ENCODE measurements at regions not wholly inside any gene's neighbourhood (a gene's known extent, or its start where the extent isn't known, plus 50 kb on each side); places are given as distances from the start of the nearest gene placed in this dataset.

DNA sequence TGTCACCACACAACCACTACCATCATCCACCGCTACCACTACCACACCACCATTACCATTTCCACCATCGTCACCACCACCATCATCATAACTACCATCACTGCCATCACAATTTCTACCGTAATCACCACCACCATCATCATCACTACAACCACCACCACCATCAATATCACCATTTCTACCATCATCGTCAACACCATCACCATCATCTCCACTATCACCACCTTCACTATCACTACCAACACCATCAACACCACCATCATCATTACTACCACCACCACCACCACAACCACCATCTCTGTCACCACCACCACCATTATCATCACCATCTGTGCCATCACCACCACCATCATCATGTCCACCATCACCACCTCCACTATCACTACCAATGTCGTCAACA lies 524.5 kb upstream of the C16orf82 start:
- Histone ChIP-seq H3K27ac (ENCODE audit: low read depth, low read length) (no peak overlapping the region), H3K79me2 (ENCODE audit: insufficient read depth, low read length) (no peaks in the 10 kb centered on the region), H3K9me3 (ENCODE audit: control insufficient read depth in 1 of 2, insufficient read depth in 1 of 2, low read depth in 1 of 2, low read length in 2 of 2) (peaks cover 0 to 10% of the 10 kb centered on the region in 2 experiments; a peak in 2 of 4 replicates), H4K20me1 (ENCODE audit: insufficient read depth) (no peaks in the 10 kb centered on the region), H3K36me3 (ENCODE audit: control insufficient read depth in 1 of 2, insufficient read depth in 2 of 2, low read length in 2 of 2) (no peaks in the 10 kb centered on the region), H2AFZ (ENCODE audit: low read depth, low read length, poor library complexity, severe bottlenecking) (no peak overlapping the region), H3K4me2 (ENCODE audit: low read length) (no peak overlapping the region), H3K4me3 (replicated peaks in 1 of 2; ENCODE audit: low read depth in 1 of 2, low read length in 2 of 2) (no peak overlapping the region), H3K4me1 (ENCODE audit: control insufficient read depth in 1 of 2, insufficient read depth in 2 of 2, low read length in 2 of 2) (no peaks in the 10 kb centered on the region), H3K9me2 (ENCODE audit: insufficient read depth) (no peaks in the 10 kb centered on the region), H3K9ac (ENCODE audit: low read length) (no peak overlapping the region), H3K27me3 (ENCODE audit: insufficient read depth, low read length) (no peaks in the 10 kb centered on the region)
- no TSS peak for BruUV-seq (replicated peaks)
- RAD21 ChIA-PET (ENCODE audit: low non-redundant PET in 1 of 2, low total read pairs in 2 of 2, uncharacterized antibody in 2 of 2, unreplicated experiment in 2 of 2): no interaction called here
- no peak for DNase-seq (ENCODE audit: low read depth, low spot score)
- intact Hi-C loops (cut with micrococcal nuclease): no loop called here
- CTCF ChIA-PET: no interaction called here
- no peak for TF ChIP-seq SRF (IDR thresholded peaks at IDR 0.05; ENCODE audit: low read depth)
- TF ChIP-seq, protein P1, sequence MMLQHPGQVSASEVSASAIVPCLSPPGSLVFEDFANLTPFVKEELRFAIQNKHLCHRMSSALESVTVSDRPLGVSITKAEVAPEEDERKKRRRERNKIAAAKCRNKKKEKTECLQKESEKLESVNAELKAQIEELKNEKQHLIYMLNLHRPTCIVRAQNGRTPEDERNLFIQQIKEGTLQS (IDR thresholded peaks at IDR 0.05): no peak
- TF ChIP-seq, protein P2, sequence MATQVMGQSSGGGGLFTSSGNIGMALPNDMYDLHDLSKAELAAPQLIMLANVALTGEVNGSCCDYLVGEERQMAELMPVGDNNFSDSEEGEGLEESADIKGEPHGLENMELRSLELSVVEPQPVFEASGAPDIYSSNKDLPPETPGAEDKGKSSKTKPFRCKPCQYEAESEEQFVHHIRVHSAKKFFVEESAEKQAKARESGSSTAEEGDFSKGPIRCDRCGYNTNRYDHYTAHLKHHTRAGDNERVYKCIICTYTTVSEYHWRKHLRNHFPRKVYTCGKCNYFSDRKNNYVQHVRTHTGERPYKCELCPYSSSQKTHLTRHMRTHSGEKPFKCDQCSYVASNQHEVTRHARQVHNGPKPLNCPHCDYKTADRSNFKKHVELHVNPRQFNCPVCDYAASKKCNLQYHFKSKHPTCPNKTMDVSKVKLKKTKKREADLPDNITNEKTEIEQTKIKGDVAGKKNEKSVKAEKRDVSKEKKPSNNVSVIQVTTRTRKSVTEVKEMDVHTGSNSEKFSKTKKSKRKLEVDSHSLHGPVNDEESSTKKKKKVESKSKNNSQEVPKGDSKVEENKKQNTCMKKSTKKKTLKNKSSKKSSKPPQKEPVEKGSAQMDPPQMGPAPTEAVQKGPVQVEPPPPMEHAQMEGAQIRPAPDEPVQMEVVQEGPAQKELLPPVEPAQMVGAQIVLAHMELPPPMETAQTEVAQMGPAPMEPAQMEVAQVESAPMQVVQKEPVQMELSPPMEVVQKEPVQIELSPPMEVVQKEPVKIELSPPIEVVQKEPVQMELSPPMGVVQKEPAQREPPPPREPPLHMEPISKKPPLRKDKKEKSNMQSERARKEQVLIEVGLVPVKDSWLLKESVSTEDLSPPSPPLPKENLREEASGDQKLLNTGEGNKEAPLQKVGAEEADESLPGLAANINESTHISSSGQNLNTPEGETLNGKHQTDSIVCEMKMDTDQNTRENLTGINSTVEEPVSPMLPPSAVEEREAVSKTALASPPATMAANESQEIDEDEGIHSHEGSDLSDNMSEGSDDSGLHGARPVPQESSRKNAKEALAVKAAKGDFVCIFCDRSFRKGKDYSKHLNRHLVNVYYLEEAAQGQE (IDR thresholded peaks at IDR 0.05; ENCODE audit: low read depth): no peak
- no peak for TF ChIP-seq EZH2 (IDR thresholded peaks at IDR 0.05)
- TF ChIP-seq SIN3A (IDR thresholded peaks at IDR 0.05; ENCODE audit: low read depth): no peak
- TF ChIP-seq EZH2phosphoT487 (IDR thresholded peaks at IDR 0.05; ENCODE audit: borderline replicate concordance): no peak
- TF ChIP-seq, protein P3, sequence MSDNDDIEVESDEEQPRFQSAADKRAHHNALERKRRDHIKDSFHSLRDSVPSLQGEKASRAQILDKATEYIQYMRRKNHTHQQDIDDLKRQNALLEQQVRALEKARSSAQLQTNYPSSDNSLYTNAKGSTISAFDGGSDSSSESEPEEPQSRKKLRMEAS (IDR thresholded peaks at IDR 0.05): no peak
- TF ChIP-seq FOSL1 (IDR thresholded peaks at IDR 0.05; ENCODE audit: low read depth): no peak
- TF ChIP-seq, protein P4, sequence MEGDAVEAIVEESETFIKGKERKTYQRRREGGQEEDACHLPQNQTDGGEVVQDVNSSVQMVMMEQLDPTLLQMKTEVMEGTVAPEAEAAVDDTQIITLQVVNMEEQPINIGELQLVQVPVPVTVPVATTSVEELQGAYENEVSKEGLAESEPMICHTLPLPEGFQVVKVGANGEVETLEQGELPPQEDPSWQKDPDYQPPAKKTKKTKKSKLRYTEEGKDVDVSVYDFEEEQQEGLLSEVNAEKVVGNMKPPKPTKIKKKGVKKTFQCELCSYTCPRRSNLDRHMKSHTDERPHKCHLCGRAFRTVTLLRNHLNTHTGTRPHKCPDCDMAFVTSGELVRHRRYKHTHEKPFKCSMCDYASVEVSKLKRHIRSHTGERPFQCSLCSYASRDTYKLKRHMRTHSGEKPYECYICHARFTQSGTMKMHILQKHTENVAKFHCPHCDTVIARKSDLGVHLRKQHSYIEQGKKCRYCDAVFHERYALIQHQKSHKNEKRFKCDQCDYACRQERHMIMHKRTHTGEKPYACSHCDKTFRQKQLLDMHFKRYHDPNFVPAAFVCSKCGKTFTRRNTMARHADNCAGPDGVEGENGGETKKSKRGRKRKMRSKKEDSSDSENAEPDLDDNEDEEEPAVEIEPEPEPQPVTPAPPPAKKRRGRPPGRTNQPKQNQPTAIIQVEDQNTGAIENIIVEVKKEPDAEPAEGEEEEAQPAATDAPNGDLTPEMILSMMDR (IDR thresholded peaks at IDR 0.05 in 2 of 3, conservative IDR thresholded peaks at IDR 0.05 in 1 of 3; ENCODE audit: borderline replicate concordance in 1 of 3, insufficient read depth in 1 of 3, low read depth in 2 of 3, low read length in 2 of 3): no peak
- TF ChIP-seq JUND (IDR thresholded peaks at IDR 0.05): no peak
- no peak for TF ChIP-seq ELF1 (IDR thresholded peaks at IDR 0.05; ENCODE audit: borderline replicate concordance, low read depth)
- no peak for TF ChIP-seq RAD21 (IDR thresholded peaks at IDR 0.05; ENCODE audit: low read depth)
- no peak for TF ChIP-seq ZFX (IDR thresholded peaks at IDR 0.05)
- TF ChIP-seq ZNF274 (IDR thresholded peaks at IDR 0.05; ENCODE audit: low read depth, low read length): no peak
- no peak for TF ChIP-seq TCF7L2 (IDR thresholded peaks at IDR 0.05; ENCODE audit: borderline replicate concordance, extremely low read depth, insufficient read depth, insufficient read length)
- TF ChIP-seq SP1 (IDR thresholded peaks at IDR 0.05; ENCODE audit: low read depth): no peak
- TF ChIP-seq POLR2A (IDR thresholded peaks at IDR 0.05; ENCODE audit: borderline replicate concordance, extremely low read depth, insufficient read depth, insufficient read length): no peak
- ATAC-seq: no peak
- POLR2A ChIA-PET: no interaction called here
